HEK293 (cell line): ENCODE measurements at regions not wholly inside any gene's neighbourhood (a gene's known extent, or its start where the extent isn't known, plus 50 kb on each side); places are given as distances from the start of the nearest gene placed in this dataset.

Experiments used
- CTCF ChIA-PET: fragments of 350-600 bp; formaldehyde crosslinking; extraction: SDS; loops from one replicate; lab custom pipeline; 2021; ENCODE audit warnings: antibody characterized with exemption; lab: Yijun Ruan, JAX
- POLR2A ChIA-PET: fragments of 300-600 bp; formaldehyde crosslinking; extraction: SDS; loops from one replicate; lab custom pipeline; 2020; ENCODE audit warnings: antibody characterized with exemption, inconsistent platforms; lab: Yijun Ruan, JAX
- H3K27ac ChIP-seq: fragments of 200-500 bp; sonication (Bioruptor generic); 2 replicates; pipeline ENCODE4 v1.5.1; 2014; ENCODE audit warnings: low read depth, low read length, control low read depth, inconsistent platforms; ENCODE audit errors: extremely low read depth
- H3K36me3 ChIP-seq, 2 experiments: fragments of 200-500 bp in 1 of 2; sonication (Bioruptor generic) in 1 of 2; 1 replicate in 1 of 2; 2 replicates in 1 of 2; pipeline ENCODE4 v1.5.1; 2014 to 2017; ENCODE audit warnings: inconsistent platforms in 2 of 2, low read length in 2 of 2; ENCODE audit not compliant: control insufficient read depth in 2 of 2, insufficient read depth in 1 of 2
- H3K4me1 ChIP-seq: fragments of 200-500 bp; sonication (Bioruptor generic); 2 replicates; pipeline ENCODE4 v1.5.1; 2014; ENCODE audit warnings: mild to moderate bottlenecking, low read length, inconsistent platforms; ENCODE audit not compliant: control insufficient read depth, insufficient read depth
- H3K4me3 ChIP-seq: 2 replicates; pipeline ENCODE4 v1.5.1; 2011; ENCODE audit warnings: low read depth, mild to moderate bottlenecking, control low read depth, low read length, moderate library complexity
- H3K9me3 ChIP-seq: fragments of 200-500 bp; sonication (Bioruptor generic); 2 replicates; pipeline ENCODE4 v1.5.1; 2014; ENCODE audit warnings: low read depth, low read length, inconsistent platforms; ENCODE audit not compliant: control insufficient read depth, insufficient read depth
- KLF7 ChIP-seq: fragments of 450-650 bp; formaldehyde crosslinking; IDR thresholded peaks from 2 replicates; pipeline ENCODE4 v1.5.1; 2016; ENCODE audit warnings: missing biosample characterization, missing genetic modification characterization, borderline replicate concordance
- MYNN ChIP-seq: fragments of 450-650 bp; formaldehyde crosslinking; IDR thresholded peaks from 2 replicates; pipeline ENCODE4 v1.5.1; 2016; ENCODE audit warnings: missing biosample characterization, missing genetic modification characterization, borderline replicate concordance
- SP7 ChIP-seq: fragments of 450-650 bp; formaldehyde crosslinking; IDR thresholded peaks from 2 replicates; pipeline ENCODE4 v1.5.1; 2016; ENCODE audit warnings: missing biosample characterization, missing genetic modification characterization
- WT1 ChIP-seq: fragments of 450-650 bp; formaldehyde crosslinking; IDR thresholded peaks from 2 replicates; pipeline ENCODE4 v1.5.1; 2016; ENCODE audit warnings: missing biosample characterization, missing genetic modification characterization
- ZFP41 ChIP-seq: fragments of 450-650 bp; formaldehyde crosslinking; IDR thresholded peaks from 2 replicates; pipeline ENCODE4 v1.5.1; 2016; ENCODE audit warnings: missing biosample characterization, missing genetic modification characterization, borderline replicate concordance
- ZFP69B ChIP-seq: fragments of 450-650 bp; formaldehyde crosslinking; IDR thresholded peaks from 2 replicates; pipeline ENCODE4 v1.5.1; 2016; ENCODE audit warnings: missing biosample characterization, missing genetic modification characterization
- ZNF121 ChIP-seq: fragments of 450-650 bp; formaldehyde crosslinking; IDR thresholded peaks from 2 replicates; pipeline ENCODE4 v1.5.1; 2016; ENCODE audit warnings: missing biosample characterization, missing genetic modification characterization
- ZNF311 ChIP-seq: fragments of 450-650 bp; formaldehyde crosslinking; IDR thresholded peaks from 2 replicates; pipeline ENCODE4 v1.5.1; 2017; ENCODE audit warnings: missing biosample characterization, missing genetic modification characterization, borderline replicate concordance
- ZNF341 ChIP-seq: fragments of 450-650 bp; formaldehyde crosslinking; IDR thresholded peaks from 2 replicates; pipeline ENCODE4; 2016; ENCODE audit warnings: low read depth, missing biosample characterization, missing genetic modification characterization
- ZNF350 ChIP-seq: fragments of 450-650 bp; formaldehyde crosslinking; IDR thresholded peaks from 2 replicates; pipeline ENCODE4 v1.5.0; 2017; ENCODE audit warnings: missing biosample characterization, mild to moderate bottlenecking, missing genetic modification characterization
- ZNF398 ChIP-seq: fragments of 450-650 bp; formaldehyde crosslinking; IDR thresholded peaks from 2 replicates; pipeline ENCODE4 v1.5.1; 2017; ENCODE audit warnings: missing biosample characterization, missing genetic modification characterization
- ZNF48 ChIP-seq: fragments of 450-650 bp; formaldehyde crosslinking; IDR thresholded peaks from 2 replicates; pipeline ENCODE4 v1.5.1; 2016; ENCODE audit warnings: missing biosample characterization, missing genetic modification characterization
- ZNF510 ChIP-seq: fragments of 450-650 bp; formaldehyde crosslinking; IDR thresholded peaks from 2 replicates; pipeline ENCODE4 v1.5.1; 2018; ENCODE audit warnings: mild to moderate bottlenecking, missing genetic modification characterization, missing biosample characterization; ENCODE audit not compliant: insufficient replicate concordance
- ZNF514 ChIP-seq: fragments of 450-650 bp; formaldehyde crosslinking; IDR thresholded peaks from 2 replicates; pipeline ENCODE4 v1.5.1; 2016; ENCODE audit warnings: missing biosample characterization, missing genetic modification characterization
- ZNF555 ChIP-seq: fragments of 450-650 bp; formaldehyde crosslinking; conservative IDR thresholded peaks from 2 replicates; pipeline ENCODE4 v1.5.1; 2017; ENCODE audit warnings: missing biosample characterization, mild to moderate bottlenecking, missing genetic modification characterization, inconsistent platforms
- ZNF585B ChIP-seq: fragments of 450-650 bp; formaldehyde crosslinking; IDR thresholded peaks from 2 replicates; pipeline ENCODE4 v1.5.1; 2016; ENCODE audit warnings: missing biosample characterization, missing genetic modification characterization
- ZNF596 ChIP-seq: fragments of 450-650 bp; IDR thresholded peaks from 2 replicates; pipeline ENCODE4 v1.5.0; 2018; ENCODE audit warnings: missing biosample characterization, mild to moderate bottlenecking, missing genetic modification characterization, moderate library complexity
- ZNF623 ChIP-seq: fragments of 450-650 bp; formaldehyde crosslinking; IDR thresholded peaks from 2 replicates; pipeline ENCODE4 v1.5.1; 2016; ENCODE audit warnings: missing biosample characterization, missing genetic modification characterization
- ZNF701 ChIP-seq: fragments of 450-650 bp; formaldehyde crosslinking; IDR thresholded peaks from 2 replicates; pipeline ENCODE4 v1.5.1; 2016; ENCODE audit warnings: missing biosample characterization, missing genetic modification characterization
- ZNF747 ChIP-seq: fragments of 450-650 bp; formaldehyde crosslinking; IDR thresholded peaks from 2 replicates; pipeline ENCODE4 v1.5.1; 2016; ENCODE audit warnings: missing biosample characterization, missing genetic modification characterization
- ZNF768 ChIP-seq: fragments of 450-650 bp; formaldehyde crosslinking; IDR thresholded peaks from 2 replicates; pipeline ENCODE4 v1.5.1; 2018; ENCODE audit warnings: missing biosample characterization, mild to moderate bottlenecking, missing genetic modification characterization
- ZNF792 ChIP-seq: fragments of 450-650 bp; formaldehyde crosslinking; IDR thresholded peaks from 2 replicates; pipeline ENCODE4 v1.5.1; 2016; ENCODE audit warnings: missing biosample characterization, missing genetic modification characterization
- TF ChIP-seq, protein P1 (sequence below): fragments of 450-650 bp; formaldehyde crosslinking; IDR thresholded peaks from 2 replicates; pipeline ENCODE4 v1.5.1; 2016; ENCODE audit warnings: missing biosample characterization, missing genetic modification characterization, low read depth
- TF ChIP-seq, protein P2 (sequence below): fragments of 450-650 bp; IDR thresholded peaks from 2 replicates; pipeline ENCODE4 v1.5.1; 2018; ENCODE audit warnings: missing biosample characterization, mild to moderate bottlenecking, missing genetic modification characterization

GRCh38 chr12:125283521-125283920, 218.3 kb downstream of the AACS start (continued):
- TF ChIP-seq ZNF768 (tag by site-specific recombination) (no peak), ZNF48 (tag by site-specific recombination) (no peak), ZNF585B (tag by site-specific recombination) (no peak), ZNF514 (tag by site-specific recombination) (no peak)
- TF ChIP-seq, protein P1, sequence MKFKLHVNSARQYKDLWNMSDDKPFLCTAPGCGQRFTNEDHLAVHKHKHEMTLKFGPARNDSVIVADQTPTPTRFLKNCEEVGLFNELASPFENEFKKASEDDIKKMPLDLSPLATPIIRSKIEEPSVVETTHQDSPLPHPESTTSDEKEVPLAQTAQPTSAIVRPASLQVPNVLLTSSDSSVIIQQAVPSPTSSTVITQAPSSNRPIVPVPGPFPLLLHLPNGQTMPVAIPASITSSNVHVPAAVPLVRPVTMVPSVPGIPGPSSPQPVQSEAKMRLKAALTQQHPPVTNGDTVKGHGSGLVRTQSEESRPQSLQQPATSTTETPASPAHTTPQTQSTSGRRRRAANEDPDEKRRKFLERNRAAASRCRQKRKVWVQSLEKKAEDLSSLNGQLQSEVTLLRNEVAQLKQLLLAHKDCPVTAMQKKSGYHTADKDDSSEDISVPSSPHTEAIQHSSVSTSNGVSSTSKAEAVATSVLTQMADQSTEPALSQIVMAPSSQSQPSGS (tag by site-specific recombination) = no peak

DNA sequence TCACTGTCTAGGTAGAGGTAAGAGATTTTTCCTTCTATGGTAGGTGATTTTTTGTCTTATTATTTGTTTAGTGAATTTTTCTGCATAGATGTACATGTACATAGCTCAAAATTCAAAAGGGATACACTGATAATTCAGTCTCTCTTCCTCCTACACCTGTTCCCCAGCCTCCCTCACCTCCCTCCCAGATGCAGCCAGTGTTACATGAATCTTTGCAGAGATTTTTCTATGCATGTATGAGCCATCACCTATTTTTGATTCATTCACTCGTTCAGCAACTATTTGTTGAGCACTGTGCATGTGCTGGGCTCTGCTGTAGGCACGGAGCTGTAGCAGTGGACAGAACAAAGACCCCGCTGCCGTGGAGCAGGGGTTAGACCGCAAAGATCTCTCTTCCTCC, 218.9 kb downstream of the AACS start:
- no peaks in the 10 kb centered on the region for H3K4me1 ChIP-seq
- TF ChIP-seq, protein P2, sequence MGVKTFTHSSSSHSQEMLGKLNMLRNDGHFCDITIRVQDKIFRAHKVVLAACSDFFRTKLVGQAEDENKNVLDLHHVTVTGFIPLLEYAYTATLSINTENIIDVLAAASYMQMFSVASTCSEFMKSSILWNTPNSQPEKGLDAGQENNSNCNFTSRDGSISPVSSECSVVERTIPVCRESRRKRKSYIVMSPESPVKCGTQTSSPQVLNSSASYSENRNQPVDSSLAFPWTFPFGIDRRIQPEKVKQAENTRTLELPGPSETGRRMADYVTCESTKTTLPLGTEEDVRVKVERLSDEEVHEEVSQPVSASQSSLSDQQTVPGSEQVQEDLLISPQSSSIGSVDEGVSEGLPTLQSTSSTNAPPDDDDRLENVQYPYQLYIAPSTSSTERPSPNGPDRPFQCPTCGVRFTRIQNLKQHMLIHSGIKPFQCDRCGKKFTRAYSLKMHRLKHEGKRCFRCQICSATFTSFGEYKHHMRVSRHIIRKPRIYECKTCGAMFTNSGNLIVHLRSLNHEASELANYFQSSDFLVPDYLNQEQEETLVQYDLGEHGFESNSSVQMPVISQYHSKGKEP (tag by site-specific recombination) = no peak
- TF ChIP-seq ZNF121 (tag by site-specific recombination) (no peak), ZNF555 (tag by site-specific recombination) (no peak), ZNF398 (tag by site-specific recombination) (no peak), ZNF792 (tag by site-specific recombination) (no peak), ZNF510 (tag by site-specific recombination) (no peak), SP7 (tag by site-specific recombination) (no peak), ZNF341 (tag by site-specific recombination) (no peak), ZNF350 (tag by site-specific recombination) (no peak), ZFP41 (no peak), ZNF311 (tag by site-specific recombination) (no peak), ZNF747 (tag by site-specific recombination) (no peak), ZNF623 (tag by site-specific recombination) (no peak), WT1 (tag by site-specific recombination) (no peak), ZFP69B (tag by site-specific recombination) (no peak), KLF7 (tag by site-specific recombination) (no peak), MYNN (tag by site-specific recombination) (no peak), ZNF596 (tag by site-specific recombination) (no peak), ZNF701 (no peak)
- no peak overlapping the region for H3K4me3 ChIP-seq
- POLR2A ChIA-PET = no interaction called here
- no peak overlapping the region for H3K27ac ChIP-seq
- no peaks in the 10 kb centered on the region for H3K36me3 ChIP-seq
- CTCF ChIA-PET = interaction anchor here (0.6 kb wide), 1 partner anchor 203 kb away, joined by 4 read pairs; no protein-coding TSS in a partner anchor
- H3K9me3 ChIP-seq = no peaks in the 10 kb centered on the region
